ENCODE measurements at regions not wholly inside any gene's neighbourhood (a gene's known extent, or its start where the extent isn't known, plus 50 kb on each side); places are given as distances from the start of the nearest gene placed in this dataset.

DNA sequence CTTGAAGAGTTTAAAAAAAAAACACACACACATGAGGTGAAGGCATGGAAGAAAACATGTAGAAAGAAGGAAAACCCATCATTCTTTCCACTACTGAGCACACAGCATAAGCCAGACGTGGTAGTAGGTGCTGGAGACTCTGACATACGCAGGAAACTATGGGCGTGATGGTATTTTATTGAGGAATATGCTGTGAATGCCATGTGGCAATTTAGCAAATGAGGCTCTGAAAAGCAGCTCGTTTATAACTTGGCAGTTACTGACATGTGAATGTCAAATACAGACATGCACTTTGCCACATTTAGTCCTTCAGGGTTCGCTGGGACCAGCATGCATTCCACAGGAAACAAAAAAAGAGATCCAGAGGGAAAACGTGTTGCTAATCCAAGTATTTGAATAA lies 74.3 kb upstream of the IFNAR2 start:
- no peak for DNase-seq

GRCh38 chr21:33157303-33157702 lies 72.4 kb upstream of the IFNAR2 start:
- DNase-seq, result peak; percentile 40

DNA sequence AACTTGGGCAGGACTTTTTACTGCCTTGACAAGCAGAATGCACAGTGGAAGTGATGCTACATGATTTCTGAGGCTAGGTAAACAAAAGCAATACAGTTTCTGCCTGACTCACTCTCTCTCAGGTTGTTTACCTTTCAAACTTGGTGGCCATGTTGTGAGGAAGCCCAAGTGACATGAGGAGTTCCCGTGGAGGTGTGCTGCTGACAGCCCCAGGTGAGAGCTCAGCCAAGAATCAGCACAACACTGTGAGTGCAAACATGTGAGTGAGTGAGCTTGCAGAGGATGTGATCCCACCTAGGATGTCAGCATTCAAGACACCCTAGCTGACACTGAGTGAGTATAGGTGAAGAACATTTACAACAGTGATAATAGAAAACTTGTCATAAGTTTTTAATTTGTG lies 71.1 kb upstream of the IFNAR2 start:
- no peak for DNase-seq

GRCh38 chr21:33162436-33162951 lies 67.2 kb upstream of the IFNAR2 start:
- DNase-seq, result peak; percentile 5

- DNase-seq, result peak; percentile 33
Measured at GRCh38 chr21:33168886-33169285, 60.9 kb upstream of the IFNAR2 start.

DNA sequence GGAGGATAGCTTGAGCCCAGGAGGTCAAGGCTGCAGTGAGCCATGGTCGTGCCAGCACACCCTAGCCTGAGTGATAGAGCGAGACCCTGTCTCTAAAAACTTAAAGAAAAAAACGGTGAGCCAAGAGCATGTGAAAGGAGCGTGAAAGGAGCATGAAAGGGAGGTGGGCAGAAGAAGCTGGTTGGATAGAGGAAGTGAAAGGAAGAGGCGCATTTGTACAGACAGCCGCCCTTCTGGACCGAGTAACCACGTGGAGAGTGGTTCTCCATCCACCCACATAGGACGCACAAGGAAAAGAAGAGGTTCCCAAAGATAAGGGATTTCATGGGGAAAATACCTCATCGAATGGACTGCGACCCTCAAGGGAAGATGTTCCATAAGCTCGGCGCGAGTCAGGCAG lies 60.4 kb upstream of the IFNAR2 start:
- DNase-seq, result no peak

DNA sequence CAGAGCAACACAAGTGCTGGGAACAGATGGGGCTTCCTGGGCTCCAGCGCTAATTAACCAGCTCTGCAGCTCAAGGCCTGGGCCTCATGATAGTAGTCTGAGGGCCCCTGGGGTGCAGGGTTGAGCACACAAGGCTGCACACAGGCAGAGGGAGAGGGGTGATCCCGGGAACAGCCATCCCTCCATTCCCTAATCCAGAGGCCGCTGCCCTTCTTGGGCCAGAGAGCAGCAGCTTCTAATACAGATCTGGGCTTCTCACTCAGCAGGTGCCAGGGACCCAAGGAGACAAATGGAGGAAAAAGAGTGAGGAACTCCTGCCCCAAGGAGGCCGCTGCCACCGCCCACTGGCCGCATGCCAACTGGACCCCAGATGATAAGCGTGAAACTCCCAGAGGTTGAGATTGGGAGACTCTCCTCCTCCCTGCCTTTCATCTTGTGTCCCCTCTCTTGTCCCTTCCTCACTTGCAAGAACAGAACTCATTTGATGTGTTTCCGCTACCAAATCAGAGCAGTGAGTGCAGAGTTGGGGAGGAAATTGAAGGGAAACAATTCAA lies 58.0 kb upstream of the IFNAR2 start:
- no peak for DNase-seq

DNA sequence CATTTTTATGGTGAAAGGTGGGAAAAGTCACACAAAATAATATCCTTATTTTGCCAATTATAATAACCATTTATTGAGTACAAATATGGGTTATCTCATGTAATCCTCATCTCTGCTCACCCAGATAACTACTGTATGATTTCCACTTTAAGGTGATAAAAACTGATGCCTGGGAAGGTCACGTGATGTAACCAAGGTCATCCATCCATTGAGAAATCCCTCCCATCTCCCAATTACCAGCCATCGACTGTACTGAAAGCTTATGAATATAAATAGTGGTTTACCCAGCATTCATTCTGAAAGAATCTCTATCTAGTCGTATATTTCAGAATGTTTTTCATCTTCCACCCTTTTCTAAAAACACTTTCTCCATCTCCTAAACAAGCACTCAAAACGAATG lies 55.0 kb upstream of the IFNAR2 start:
- DNase-seq, result no peak

All from tongue (tissue), 1 donor.